NT2/D1 (cell line): ENCODE measurements at regions not wholly inside any gene's neighbourhood (a gene's known extent, or its start where the extent isn't known, plus 50 kb on each side); places are given as distances from the start of the nearest gene placed in this dataset.

ENCODE experiments used
- SUZ12 ChIP-seq: IDR thresholded peaks from 2 replicates; pipeline ENCODE4 v1.6.1; 2011; ENCODE audit not compliant: insufficient read length, insufficient read depth; ENCODE audit errors: extremely low read depth
- YY1 ChIP-seq: IDR thresholded peaks from 2 replicates; pipeline ENCODE4 v1.6.1; 2011; ENCODE audit not compliant: insufficient read length, insufficient read depth
- ZNF274 ChIP-seq: IDR thresholded peaks from 2 replicates; pipeline ENCODE4 v1.6.1; 2011; ENCODE audit warnings: mild to moderate bottlenecking, low read depth, low read length

DNA sequence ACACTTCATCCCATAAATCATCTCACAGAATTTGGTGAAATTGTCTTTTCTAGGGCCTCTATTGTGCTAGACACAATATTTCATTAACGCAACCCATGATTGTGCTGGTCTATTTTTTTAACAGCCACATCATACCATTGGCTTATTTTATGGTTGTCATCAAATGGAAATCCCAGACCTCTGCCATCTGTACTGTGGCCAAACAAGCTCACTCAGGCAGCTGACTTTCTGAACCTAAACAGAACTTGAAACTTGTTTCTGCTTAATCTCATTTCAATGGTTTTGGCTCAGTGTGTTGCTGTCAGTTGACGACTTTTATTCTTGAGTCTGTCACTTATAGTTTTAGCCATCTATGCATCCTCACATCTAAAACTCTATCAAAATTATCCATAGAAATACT lies 111.8 kb downstream of the HAO1 start:
- TF ChIP-seq YY1 (no peak), ZNF274 (no peak), SUZ12 (no peak)
